GM19025 (cell line): ENCODE measurements at regions not wholly inside any gene's neighbourhood (a gene's known extent, or its start where the extent isn't known, plus 50 kb on each side); places are given as distances from the start of the nearest gene placed in this dataset.

Experiments used
- ATAC-seq: cut with Tn5 transposase; IDR thresholded peaks from one replicate; pipeline ENCODE4 v1.9.1; 2021; ENCODE audit warnings: mild to moderate bottlenecking, low read depth, moderate library complexity; ENCODE audit not compliant: unreplicated experiment

DNA sequence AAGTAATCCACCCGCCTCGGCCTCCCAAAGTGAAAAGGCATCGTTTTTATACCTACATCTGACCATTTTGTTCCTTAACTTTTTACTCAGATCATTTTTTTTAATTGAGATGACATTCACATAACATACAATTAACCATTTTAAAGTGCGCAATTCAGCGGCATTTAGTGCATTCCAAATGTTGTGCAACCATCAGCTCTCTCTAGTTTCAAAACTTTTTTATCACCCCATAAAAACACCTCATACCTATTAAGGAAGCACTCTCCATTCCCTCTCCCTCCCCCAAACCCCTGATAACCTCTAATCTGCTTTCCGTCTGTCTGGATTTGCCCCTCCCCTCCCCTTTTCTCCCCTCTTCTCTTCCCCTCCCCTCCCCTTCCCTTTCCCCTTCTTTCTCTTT is 310.1 kb downstream of the UACA start:
- ATAC-seq: no peak

DNA sequence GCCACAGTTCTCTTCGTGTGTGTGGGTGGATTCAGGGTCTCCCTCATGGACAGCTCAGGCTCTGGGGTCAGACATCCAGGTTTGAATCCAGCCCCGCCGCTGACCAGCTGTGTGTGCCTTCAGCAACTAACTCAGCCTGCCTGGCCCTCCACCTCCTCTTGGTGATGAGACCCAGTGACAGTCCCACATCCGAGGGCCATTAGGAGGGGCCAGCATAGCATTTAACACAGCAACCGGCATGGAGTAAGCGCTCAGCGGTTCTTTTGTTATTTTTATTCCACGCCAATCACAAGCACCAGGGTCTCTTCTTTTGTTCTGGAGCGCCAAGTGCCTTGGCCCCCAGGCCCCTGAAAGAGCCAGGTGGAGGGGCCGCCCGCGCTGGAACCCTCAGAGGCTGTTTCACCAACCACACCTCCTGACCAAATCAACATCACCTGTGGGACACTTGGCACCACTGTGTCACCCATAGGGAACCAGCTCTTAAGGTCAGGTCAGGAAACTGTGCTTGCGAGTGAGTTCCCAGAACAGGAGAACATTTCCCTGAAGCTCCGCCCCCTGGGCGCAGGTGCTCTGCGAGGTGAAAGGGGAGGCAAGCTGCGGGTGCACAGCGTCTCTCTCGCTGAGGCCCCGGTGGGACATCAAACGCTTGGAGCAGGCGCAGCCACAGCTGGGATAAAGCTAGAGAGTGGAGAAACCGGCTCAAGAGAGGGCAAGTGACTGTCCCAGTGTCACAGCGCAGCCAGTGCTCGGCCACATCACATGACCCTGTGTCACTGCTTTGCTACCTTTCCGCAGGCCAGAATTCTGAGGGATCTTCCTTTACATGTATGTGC is 311.3 kb downstream of the UACA start:
- ATAC-seq: no peak

DNA sequence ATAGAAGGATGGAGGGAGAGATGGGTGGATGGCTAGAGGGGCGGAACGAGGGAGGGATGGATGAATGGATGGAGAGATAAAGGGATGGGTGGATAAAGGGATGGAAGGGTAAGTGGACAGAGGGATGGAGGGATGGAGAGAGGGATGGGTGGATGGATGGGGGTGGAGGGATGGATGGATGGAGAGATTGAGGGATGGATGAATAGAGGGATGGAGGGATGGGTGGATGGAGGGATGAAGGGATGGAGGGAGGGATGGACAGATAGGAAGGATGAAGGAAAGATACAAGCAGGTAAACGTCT is 313.3 kb downstream of the UACA start:
- ATAC-seq: no peak

DNA sequence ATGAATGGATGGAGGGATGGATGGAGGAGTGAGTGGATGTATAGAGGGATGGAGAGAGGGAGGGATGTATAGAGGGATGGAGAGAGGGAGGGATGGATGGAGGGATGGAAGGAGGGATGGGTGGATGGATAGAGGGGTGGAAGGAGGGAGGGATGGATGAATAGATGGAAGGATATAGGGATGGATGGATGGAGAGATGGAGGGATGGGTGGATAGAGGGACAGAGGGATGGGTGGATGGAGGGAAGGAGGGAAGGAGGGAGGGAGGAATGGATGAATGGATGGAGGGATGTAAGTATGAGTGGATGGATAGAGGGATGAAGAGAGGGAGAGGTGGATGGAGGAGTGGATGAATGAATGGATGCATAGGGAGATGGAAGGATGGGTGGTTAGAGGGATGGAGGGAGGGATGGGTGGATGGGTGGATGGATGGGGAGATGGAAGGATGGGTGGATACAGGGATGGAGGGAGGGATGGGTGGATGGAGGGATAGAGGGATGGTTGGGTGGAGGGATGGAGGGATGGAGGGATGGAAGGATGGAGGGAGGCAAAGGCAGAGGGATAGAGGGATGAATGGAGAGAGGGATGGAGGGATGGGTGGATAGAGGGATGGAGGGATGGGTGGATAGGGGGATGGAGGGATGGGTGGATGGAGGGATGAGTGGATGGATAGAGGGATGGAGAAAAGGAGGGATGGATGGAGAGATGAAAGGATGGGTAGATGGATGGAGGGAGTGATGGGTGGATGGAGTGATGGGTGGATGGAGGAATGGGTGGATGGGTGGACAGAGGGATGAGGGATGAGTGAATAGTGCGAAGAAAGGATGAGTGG is 313.8 kb downstream of the UACA start:
- ATAC-seq: no peak

DNA sequence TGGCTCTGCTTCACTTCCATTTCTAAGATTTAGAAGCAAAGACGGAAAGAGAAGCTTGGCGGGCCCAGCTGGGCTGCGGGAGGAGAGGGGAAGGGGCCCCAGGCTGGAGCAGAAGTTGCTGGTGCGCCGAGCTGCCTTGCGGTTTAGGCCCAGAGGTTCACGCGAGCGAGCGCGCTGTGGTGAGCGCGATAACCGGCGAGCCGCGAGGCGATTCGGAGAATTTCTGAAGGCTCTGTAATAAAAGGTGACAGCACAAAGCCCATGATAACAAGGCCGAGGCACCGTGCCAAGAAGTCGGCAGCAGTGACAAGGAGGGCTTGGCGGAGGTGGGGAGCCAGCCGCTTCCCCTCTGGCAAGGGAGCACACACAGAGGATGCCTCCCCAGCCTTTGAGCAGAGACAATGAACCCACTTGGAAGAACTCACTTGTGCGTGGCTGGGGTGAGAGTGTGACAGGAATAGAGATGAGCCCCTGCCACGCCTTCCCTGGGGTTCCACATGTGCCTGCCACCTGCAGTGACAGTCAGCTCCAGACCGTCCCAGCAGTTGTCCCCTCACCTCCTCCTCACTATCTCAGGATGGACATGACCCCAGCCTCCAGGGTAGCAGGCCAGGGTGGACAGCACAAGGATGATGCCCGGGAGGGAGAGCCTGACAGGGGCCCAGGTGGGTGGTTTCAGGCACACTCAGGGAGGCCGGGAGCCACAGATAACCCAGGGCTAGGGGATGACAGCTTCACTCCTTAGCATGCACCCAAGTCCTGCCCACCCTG is 315.2 kb downstream of the UACA start:
- no peak for ATAC-seq

DNA sequence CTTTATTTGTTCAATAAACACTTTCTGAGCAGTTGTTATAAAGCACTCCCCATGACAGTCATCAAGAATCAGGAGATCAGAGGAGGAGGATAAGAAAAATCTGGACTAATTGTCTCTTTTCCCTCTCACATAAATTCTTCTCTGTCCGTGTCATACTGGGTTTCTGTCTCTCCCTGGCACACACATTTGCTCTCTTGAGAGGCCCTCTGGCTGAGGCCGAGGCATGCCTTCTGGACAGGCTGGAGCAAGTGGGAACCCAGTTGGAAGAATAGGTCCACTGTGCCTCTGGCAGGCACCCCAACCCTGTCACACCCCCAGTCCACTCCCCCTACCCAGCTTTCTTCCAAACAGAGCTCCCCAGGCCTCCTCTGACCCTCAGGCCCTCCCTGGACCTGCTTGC is 315.8 kb downstream of the UACA start:
- no peak for ATAC-seq

DNA sequence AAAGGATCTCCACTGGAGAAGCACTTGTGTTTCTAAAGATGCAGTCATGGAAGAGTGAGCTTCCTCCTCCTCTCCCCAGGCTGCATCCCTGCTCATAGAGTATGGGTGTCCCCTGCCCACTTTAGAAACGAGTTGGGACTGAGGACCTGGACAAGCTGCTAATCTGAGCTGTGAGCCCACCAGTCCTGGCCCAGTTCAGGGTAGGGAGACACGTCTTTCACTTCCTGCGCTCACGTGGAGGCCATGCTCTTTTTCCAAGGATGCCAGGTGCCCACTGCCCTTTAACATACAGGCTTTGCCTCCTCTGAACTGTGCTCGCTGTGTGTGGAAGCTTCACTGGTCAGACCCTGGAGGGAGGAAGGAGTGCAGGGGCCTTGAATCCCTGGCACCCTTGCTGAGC is 316.3 kb downstream of the UACA start:
- no peak for ATAC-seq

DNA sequence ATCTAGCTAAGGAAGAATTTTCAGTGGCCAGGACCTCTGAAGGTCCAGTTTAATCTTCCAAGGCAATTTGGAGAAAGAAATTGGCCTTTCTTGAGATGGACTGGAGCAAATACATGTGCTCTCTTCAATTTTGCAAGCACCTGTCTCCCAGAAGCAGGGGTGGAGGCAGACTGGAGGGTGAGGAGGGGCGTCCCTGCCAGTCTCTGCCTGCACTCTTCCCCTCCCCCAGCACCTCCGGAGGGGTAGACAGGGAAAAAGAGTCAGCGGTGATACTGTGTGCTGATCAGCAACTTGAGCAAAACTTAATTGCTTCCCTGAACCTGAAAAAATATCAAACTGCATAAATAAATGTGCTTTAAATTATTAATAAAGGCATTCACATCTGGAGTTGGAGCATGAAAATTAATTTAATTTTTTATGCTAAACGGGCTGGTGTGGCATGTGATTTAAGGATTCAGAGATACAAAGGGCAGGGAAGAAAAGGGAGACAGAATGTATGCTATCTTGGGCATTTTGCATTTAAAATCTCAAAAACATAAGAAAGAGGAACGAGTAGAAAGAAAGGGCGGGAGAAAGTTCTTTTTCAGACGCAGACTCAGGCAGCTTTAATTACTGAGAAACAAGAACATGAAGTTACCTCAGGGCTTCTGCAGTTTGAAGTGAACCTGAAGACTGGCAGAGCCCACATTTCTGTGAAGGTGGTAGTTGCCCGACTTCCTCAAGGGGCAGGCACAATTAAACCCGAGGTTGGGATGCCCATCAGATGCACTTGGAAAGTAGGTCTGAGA is 319.7 kb downstream of the UACA start:
- no peak for ATAC-seq

DNA sequence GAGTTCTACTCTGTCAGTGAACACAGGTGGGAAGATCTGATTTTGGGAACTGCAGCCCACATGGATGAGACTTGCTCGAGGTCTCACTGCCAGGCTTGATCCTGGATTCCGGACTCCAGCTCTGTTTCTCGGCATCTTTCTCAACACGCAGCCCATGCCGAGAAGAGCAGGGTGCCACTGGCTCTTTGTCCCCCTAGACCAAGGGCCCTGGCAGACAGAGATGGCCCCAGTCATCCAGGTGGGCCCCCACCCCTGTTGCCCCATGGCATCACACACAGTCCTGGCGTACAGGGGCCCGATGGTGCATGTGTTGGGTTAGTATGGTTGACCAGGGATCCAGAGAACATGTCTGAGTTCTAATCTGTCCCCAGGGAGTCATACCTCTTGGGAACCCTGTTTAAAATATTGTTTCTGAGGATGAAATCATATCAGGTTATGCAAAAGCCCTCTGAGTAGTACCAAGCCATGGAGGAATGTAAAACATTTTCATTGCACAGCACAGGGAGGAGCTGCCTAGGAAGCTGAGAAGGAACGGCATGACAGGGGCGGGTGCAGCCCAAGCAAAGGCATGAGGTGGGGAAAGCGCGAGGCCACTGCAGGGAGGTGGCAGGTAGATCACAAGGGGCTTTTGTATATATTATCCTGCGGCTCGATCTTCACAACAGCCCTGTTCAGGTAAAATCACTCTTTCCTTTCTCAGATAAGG is 320.6 kb downstream of the UACA start:
- no peak for ATAC-seq

DNA sequence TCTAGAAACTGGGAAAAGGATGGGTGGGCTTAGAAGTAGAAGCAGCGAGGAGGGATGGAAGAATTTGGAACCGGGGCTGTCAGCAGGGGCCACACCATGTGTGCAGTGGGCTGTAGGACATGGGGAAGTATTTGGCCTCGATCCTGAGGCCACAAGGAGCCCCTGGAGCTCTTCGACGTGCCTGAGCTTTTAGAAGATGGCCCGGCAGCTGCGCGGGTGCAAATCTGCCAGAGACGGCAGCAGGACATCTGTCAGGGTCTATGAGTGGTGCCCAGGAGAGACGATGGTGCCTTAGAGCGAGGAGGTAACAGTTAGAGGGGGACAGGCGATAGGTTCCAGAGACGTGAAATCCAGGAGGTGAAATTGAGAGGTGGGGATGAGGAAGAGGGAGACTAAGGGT is 321.1 kb downstream of the UACA start:
- no peak for ATAC-seq

DNA sequence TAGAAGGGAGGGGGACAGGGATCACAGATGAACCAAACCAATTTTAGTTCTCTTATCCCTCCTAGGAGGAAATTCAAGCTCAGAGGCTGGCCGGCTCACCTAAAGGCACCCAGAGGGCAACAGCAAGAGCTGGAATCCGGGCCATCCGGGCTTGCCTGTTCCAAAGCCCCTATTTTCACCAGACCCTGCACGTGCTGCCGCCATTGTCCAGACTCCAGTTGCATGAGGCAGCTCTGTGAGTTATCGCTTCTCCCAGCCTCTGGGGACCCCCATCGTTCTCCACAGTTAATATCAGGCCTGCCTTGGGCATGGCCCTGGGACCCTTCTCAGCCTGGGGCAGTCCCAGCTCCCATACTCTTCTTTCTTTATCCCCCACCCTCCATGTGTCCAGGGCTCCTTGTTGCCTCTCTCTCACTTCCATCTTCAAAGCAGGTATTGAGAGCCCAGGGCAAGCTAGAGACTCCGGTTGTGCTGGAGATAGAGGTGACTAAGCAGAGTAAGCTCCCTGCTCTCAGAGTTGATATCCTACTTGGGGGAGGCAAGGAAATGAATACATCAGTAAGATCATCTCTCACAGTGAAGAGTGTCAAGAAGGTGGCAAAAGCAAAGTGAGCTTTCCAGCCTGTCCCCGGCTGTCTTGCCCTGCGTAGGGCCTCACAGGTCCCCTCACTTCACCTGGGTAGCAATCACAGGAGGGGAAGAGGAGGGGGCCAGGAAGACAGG is 322.8 kb downstream of the UACA start:
- ATAC-seq: no peak

DNA sequence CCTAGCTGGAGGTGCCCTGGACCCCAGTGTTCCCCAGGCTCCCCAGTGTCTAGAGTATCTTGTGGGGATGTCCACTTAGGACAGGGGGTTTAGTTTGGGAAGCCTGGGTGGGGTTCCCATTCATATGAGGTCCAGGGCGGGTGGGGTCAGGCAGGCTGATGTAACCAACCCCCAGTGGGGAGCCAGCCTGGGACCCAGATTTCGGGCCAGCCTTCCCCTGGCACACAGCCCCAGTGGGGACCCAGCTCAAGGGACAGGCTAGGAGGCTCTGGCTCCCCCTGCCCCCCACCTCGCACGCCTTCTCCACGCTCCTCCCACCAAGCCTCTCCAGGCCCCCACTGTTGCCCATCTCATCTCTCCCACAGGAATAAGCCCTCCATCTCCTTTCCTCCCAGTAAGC is 323.5 kb downstream of the UACA start:
- no peak for ATAC-seq

DNA sequence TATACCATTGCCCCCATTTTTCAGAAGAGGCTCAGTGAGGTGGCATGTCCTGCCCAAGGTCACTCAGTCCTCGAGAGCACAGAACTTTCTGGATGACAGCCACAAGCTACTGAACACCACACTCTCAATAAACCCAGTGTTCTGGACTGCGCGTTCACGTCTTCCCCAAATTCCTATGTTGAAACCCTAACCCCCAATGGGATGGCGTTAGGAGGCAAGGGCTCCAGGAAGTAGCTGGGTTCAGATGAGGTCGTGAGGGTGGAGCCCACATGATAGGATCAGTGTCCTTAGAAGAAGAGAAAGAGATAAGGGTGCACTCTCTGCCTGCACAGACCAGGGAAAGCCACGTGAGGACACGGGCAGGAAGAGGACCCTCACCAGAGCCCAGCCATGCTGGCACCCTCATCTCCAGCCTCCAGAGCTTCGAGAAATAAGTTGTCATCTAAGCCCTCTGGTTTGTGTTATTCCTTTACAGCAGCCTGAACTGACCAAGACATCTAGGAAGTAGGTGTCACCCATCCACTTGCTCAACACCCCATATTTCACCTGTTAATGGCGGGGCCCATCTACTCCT is 324.0 kb downstream of the UACA start:
- no peak for ATAC-seq

DNA sequence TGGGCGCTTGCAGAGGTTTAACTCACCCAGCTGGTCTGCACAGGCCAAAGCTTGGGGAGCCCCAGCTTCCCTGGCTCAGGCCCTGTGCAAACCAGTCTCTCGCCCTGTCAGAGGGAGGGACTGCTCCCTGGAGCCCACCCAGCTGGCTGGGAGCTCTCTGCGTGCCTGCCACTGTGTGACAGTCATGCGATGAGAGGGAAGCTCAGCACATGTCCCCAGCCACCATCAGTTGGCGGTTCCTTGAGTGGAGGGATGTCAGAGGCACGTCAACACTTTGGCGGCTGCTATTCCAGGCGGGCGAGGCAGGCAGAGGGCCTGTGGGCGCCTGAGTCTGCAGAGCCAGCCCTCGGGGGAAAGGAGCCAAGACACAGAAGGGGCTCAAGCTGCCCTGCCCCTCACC is 324.6 kb downstream of the UACA start:
- ATAC-seq: no peak

DNA sequence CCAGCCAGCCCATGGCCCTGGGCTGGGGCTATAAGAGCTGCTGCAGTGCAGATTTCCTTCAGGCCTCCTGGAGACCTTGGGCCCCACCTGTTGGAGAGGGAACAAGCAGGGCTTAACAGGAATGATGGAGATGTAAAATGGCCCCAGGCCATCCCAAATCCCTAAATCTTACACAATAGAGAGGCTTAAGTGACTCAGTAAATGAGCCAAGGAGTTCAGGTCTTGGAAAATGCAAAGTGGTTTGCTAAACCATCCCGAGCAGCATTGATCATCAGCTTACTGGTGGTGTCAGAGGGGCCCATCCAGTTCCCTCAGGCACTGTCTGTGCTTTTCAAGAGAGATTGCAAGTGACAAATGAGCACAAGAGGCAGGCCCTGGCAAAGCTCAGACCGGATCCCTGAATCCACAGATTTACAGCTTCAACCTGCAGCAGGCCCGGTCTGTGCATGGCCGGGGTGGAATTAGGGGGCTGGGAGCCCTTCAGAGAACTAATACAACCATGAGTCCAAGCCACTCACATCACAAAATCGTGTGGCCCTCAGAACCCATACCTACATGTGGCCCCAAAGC is 325.4 kb downstream of the UACA start:
- no peak for ATAC-seq

DNA sequence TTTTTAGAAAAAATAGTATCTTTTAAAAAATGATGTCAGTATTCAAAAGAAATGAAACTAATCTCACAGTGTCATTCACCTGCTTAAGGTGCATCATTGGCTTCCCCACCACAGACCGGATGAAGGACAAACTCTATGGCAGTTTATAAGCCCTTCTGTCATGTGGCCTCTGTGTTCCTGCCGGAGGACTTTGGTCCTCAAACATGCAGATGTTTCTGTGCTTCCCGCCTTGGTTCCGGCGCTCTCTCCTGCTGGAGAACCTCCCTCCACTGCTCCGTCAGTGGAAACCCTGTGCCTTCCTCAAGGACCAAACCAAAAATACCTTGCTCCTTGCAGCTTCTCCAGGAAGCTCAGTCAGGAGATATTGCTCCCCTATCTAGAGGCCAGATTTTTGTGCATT is 326.3 kb downstream of the UACA start:
- no peak for ATAC-seq

DNA sequence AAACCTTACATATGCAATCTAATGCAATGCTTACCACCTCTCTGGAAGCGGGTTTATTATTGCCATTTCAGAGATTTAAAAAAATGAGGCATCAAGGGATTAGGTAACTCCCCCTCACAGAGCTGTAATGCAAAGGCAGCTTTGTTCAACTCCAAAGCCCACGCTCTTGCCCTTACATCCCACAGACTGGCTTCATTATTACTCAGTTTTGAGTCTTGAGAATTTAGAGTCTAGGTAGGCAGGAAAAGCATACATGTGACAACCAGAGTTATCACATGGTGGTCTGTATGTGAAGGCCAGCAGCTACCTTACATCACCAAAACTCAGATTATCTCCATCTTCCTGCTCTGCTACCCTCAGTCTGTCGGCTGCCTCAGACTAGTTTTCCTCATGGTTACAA is 326.9 kb downstream of the UACA start:
- peak; percentile 32 for ATAC-seq

DNA sequence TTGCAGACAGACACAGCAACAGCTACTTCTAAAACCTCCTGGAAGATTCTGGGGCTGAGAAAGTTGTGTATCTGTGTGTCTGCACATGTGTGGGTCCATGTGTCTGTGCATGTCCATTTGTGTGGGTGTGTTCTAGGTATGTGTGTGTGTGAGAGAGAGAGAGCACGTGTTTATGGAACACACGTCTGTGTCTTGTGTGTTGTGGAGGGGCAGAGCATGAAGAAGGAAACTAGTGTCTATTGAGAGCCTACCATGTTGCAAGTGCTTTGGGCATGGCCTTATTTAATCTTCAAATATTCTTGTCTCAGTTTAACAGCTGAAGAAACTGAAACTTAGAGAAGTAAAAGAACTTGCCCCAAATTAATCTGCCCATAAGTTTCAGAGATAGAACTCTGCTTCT is 327.5 kb downstream of the UACA start:
- peak; percentile 29 for ATAC-seq

DNA sequence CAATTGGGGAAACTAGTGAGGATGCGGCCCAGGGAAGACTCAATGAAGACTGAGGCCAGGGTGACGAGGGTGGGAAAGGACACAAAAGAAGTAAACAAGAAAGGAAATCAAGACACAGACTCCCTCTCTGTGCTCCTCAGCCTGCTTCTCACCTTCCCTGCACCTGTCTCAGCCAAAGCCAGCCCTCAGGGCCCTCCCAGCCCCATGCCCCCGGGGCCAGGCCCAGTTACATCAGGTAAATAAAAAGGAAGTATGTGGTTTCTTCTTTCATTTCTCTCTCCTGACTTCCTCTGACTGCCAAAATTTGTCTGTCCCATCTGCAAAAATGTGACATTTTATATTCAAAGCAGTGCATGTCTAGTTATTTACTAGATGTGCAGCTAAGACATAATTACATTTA is 328.0 kb downstream of the UACA start:
- ATAC-seq: peak; percentile 45
